ENCODE measurements at regions not wholly inside any gene's neighbourhood (a gene's known extent, or its start where the extent isn't known, plus 50 kb on each side); places are given as distances from the start of the nearest gene placed in this dataset.
"Not testable (repeated sequence)": the region's sequence is repeated elsewhere in the genome, so short reads cannot be mapped to it uniquely, and the experiment has no call there.

GRCh38 chr2:89831641-89832498 is 1140.4 kb downstream of the RPIA start:
- DNase-seq (ENCODE audit: low read depth in 1 of 2, low spot score in 1 of 2) = no peak

DNA sequence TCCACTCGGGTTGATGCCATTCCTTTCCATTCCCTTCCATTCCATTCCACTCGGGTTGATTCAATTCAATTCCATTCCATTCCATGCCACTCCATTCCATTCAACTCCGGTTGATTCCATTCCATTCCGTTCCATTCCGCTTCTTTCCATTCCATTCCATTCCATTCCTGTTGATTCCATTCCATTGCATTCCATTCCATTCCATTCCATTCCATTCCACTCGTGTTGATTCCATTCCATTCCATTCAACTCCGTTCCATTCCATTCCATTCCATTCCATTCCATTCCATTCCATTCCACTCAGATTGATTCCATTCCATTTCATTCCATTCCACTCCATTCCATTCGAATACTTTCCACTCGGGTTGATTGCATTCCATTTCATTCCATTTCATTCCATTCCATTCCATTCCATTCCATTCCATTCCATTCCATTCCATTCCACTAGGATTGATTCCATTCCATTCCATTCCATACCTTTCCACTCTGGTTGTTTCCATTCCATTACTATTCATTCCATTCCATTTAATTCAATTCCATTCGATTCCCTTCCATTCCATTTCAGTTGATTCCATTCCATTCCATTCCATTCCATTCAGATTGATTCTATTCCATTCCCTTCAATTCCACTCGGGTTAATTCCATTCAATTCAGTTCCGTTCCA is 1141.8 kb downstream of the RPIA start:
- no peak for DNase-seq (ENCODE audit: low read depth in 1 of 2, low spot score in 1 of 2)

DNA sequence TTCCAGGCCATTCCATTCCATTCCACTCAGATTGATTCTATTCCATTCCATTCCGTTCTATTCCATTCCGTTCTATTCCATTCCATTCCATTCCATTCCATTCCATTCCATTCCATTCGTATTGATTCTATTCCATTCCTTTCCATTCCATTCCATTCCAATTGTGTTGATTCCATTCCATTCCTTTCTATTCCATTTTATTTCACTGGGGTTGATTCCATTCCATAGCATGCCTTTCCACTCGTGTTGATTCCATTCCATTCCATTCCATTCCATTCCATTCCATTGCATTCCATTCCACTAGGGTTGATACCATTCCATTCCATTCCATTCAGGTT is 1142.3 kb downstream of the RPIA start:
- DNase-seq (ENCODE audit: low read depth in 1 of 2, low spot score in 1 of 2) = no peak

- no peak for DNase-seq (ENCODE audit: low read depth in 1 of 2, low spot score in 1 of 2)
Measured at GRCh38 chr2:89834306-89834705, 1142.8 kb downstream of the RPIA start.

DNA sequence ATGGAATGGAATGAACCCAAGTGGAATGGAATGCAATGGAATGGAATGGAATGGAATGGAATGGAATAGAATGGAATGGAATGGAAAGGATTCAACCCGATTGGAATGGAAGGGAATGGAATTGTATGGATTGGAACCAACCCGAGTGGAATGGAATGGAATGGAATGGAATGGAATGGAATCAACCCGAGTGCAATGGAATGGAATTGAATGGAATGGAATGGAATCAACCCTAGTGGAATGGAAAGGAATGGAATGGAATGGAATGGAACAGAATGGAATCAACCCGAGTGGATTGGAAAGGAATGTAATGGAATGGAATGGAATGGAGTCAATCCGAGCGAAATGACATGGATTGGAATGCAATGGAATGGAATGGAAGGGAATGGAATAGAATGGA is 1144.9 kb downstream of the RPIA start:
- DNase-seq (ENCODE audit: low read depth in 1 of 2, low spot score in 1 of 2) = not testable (repeated sequence)

GRCh38 chr2:89837962-89838625 is 1146.6 kb downstream of the RPIA start:
- DNase-seq (ENCODE audit: low read depth in 1 of 2, low spot score in 1 of 2) = no peak

- DNase-seq (ENCODE audit: low read depth in 1 of 2, low spot score in 1 of 2) = not testable (repeated sequence)
Measured at GRCh38 chr2:89840175-89840574, 1148.7 kb downstream of the RPIA start.

DNA sequence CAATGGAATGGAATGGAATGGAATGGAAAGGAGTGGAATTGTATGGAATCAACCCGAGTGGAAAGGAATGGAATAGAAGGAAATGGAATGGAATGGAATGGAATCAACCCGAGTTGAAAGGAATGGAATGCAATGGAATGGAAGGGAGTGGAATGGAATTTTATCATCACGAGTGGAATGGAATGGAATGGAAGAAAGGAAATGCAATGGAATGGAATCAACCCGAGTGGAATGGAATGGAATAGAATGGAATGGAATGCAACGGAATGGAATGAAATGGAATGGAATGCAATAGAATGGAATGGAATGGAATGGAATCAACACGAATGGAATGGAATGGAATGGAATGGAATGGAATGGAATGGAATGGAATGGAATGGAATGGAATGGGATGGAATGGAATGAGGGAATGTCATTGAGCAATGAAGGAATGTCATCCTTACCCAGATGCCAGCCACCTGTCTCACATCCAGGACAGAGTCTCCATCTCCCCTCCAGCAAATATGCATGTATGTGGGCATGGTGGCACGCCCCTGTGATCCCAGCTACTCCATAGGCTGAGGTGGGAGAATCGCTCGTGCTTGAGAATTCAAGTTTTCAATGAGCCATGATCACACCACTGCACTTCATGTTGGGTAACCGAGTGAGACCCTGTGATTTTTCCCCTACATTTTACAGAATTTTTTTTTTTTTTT is 1149.5 kb downstream of the RPIA start:
- not testable (repeated sequence) for DNase-seq (ENCODE audit: low read depth in 1 of 2, low spot score in 1 of 2)

DNA sequence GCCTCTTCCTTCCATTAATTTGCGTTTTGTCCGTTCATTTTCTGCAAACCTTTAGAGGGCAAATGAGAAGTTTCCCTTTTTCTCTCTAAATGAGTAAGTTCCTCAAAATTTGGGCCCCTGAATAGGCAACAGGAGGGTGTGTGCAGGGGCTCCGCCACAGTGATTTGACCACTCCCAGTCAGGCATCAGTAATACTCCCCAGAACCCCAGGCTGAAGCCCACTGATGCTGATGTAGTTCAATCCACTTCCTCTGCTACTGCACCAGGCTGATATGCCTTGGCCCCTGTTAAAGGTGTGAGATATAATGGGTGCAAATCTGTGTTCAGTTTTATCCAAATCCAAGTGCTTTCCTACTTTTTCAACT is 1150.0 kb downstream of the RPIA start:
- no peak for DNase-seq (ENCODE audit: low read depth in 1 of 2, low spot score in 1 of 2)

GRCh38 chr2:89842180-89842908 is 1150.9 kb downstream of the RPIA start:
- no peak for DNase-seq (ENCODE audit: low read depth in 1 of 2, low spot score in 1 of 2)

DNA sequence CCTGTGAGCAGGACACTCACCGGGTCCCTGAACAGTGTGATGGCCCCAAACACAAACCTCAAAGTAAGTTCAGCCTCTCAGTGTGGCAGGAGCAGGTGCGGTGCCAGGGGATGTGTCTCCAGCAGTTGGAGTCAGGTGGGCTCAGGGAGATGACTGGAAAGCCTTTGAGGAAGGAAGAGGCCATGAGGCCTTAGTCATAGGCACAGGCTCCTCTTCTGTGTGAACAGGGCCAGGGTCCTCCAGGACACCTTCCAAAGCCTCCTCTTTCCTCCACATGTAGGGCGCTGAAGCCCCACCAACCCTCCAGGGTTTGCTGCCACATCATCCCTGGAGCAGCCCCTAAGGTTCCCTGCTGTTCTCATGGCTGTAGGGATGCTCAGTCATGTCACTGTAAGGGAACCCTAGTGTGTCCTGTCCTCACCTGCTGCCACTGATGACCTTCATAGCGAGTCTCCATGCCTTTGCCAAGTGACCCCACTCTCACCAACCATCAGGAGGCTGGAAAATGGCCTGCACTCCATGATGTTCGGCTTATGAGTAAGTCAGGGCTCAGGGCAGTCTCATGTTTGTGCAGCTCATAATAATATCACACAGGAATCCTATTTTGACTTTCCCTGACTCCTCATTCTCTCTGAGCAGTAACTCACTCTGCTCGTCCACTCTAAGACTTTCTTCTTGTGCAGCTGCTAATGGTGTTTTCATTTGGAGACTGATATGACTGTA is 1152.9 kb downstream of the RPIA start:
- no peak for DNase-seq (ENCODE audit: low read depth in 1 of 2, low spot score in 1 of 2)

GRCh38 chr2:89845532-89845931 is 1154.1 kb downstream of the RPIA start:
- DNase-seq (ENCODE audit: low read depth in 1 of 2, low spot score in 1 of 2) = no peak

GRCh38 chr2:89848114-89848513 is 1156.6 kb downstream of the RPIA start:
- no peak for DNase-seq (ENCODE audit: low read depth in 1 of 2, low spot score in 1 of 2)

DNA sequence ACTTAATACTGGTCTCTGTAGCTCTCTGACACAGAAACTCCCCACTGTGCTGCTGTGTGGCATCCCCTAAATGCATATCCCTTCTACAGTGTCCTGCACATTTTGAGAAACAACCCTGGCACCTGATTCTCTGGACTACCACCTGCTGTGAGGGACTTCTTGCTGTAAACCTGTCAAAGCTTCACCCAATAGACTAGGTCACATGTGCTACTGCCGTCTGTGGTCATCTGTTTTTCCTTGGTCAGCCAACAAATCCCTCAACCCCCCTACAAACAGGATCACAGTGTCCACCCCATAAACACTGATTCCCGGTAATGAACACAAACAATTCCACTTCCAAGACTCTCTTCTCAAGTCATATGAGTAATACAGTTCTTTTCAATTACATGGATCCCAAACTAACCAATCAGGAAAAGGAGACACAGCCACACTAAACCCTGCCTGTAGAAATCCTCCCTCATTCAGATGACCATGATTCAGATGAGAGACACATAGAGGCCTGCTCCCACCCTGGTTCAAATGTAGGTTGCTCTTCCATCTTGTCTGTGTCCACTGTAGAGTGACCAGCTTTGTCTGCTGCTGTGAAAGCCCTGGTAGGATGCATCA is 1157.4 kb downstream of the RPIA start:
- DNase-seq (ENCODE audit: low read depth in 1 of 2, low spot score in 1 of 2) = no peak

- no peak for DNase-seq (ENCODE audit: low read depth in 1 of 2, low spot score in 1 of 2)
Measured at GRCh38 chr2:89849731-89850130, 1158.3 kb downstream of the RPIA start.

- no peak for DNase-seq (ENCODE audit: low read depth in 1 of 2, low spot score in 1 of 2)
Measured at GRCh38 chr2:89850481-89850880, 1159.0 kb downstream of the RPIA start.

- no peak for DNase-seq (ENCODE audit: low read depth in 1 of 2, low spot score in 1 of 2)
Measured at GRCh38 chr2:89850881-89851582, 1159.6 kb downstream of the RPIA start.

DNA sequence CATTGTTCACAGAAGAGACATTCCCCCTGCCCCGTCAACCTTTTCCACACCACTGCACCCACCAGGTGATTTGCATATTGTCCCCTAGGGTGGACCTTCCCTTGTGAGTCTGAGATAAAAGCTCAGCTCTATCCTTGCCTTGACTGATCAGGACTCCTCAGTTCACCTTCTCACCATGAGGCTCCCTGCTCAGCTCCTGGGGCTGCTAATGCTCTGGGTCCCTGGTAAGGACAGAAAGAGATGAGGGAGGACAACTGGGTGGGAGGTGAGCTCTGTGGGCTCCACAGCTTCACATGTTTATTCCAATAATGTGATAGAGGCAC is 1160.1 kb downstream of the RPIA start:
- DNase-seq (ENCODE audit: low read depth in 1 of 2, low spot score in 1 of 2) = no peak

DNA sequence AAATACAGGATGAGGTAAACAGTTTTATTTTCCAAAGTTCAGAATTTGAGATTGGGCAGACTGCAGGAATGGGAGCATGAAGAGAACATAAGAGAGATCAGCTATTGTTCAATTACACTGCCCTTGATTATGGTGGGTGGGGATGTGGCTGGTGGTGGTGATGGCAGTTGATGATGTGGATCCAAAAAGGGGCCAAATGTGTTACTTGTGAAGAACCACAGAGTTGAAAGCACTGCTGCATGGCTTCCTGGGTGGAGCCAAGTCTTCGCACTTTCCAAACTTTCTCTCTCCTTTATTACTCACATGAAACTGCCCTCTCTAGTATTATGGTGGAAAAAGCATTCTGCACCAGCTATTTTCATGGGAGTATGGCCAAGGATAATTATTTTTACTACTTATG is 1162.0 kb downstream of the RPIA start:
- DNase-seq (ENCODE audit: low read depth in 1 of 2, low spot score in 1 of 2) = not testable (repeated sequence)
